GM21515 (cell line): ENCODE measurements at regions not wholly inside any gene's neighbourhood (a gene's known extent, or its start where the extent isn't known, plus 50 kb on each side); places are given as distances from the start of the nearest gene placed in this dataset.
"Not testable (repeated sequence)": the region's sequence is repeated elsewhere in the genome, so short reads cannot be mapped to it uniquely, and the experiment has no call there.

Experiments used
- ATAC-seq: cut with Tn5 transposase; IDR thresholded peaks from one replicate; pipeline ENCODE4 v1.9.1; 2021; ENCODE audit not compliant: unreplicated experiment

DNA sequence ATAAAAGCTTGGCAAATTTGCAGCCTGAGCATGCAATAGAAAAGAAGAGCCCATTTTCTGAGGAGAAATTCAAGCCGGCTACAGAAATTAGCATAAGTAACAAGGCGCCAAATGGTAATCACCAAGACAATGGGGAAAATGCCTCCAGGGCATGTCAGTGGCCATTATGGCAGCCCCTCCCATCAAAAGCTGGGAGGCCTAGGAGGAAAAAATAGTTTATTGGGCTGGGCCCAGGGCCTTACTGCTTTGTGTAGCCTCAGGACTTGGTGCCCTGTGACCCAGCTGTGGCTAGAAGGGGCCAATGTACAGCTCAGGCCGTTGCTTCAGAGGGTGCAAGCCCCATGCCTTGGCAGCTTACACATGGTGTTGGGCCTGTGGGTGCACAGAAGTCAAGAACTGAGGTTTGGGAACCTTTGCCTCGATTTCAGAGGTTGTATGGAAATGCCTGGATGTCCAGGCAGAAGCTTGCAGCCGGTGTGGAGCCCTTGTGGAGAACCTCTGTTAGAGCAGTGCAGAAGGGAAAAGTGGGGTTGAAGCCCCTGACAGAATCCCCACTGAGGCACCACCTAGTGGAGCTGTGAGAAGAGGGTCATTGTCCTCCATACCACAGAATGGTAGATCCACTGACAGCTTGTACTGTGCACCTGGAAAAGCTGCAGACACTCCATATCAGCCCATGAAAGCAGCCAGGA lies 328.5 kb upstream of the MAP3K7 start:
- ATAC-seq = no peak

DNA sequence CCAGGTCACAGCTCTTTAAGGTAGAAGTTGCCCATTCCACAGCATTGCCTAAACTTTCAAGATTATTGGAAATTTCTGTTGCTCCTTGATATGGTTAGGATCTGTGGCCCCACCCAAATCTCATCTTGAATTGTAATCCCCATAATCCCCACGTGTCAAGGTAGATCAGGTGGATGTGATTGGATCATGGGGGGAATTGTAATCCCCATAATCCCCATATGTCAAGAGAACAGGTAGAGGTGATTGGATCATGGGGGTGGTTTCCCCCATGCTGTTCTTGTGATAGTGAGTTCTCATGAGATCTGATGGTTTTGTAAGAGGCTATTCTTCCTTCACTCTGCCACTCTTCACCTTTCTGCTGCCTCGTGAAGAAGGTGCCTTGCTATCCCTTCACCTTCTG lies 327.4 kb upstream of the MAP3K7 start:
- ATAC-seq = no peak

DNA sequence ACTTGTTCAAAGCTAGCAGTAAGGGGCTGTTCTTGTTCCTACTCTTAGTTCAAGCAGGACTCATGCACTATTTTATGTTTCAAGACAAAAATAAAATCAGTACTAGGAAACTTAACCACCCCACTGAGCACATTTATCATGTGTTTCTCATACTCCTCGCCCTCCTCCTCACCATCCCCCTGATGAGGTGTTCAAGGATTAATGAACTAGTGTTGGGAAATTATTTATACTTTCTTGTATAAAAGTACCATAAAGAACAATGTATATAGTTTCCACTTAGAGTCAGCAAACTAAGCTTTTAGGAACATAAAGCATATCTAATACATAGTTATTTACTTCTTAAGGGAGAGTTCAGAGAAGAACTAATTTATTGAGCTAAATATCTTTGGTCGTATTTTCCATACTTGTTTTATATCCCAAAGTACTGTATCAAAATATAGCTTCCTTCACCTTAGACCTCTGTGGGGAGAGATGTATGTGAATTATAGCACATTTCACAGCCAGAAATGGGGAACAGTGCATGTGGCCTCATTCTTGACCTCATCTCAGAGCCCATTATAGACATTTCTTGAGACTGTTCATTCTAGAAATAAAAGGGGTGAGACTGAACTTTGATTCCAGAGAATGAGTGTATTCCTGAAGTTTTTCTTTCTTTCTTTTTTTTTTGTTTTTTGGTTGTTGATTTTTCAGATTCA lies 326.5 kb upstream of the MAP3K7 start:
- no peak for ATAC-seq

DNA sequence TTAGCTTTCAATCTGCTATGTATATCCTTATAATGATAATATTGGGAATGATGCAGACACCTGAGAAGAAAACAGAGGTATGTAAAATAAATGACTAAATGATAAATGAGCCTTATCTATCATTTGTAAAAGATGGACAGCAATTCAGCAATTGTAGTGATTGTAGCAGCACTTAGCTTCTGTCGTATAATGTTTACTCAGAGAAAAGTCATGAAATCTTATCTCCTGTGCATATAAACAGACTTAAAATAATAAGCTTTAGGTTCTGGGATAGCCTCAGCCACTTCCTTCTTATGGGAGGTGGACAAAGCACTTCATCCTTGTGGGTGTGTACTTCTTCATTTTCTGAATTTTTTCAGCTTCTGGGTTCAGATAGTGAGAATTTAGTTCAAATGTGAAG lies 324.8 kb upstream of the MAP3K7 start:
- ATAC-seq = no peak

DNA sequence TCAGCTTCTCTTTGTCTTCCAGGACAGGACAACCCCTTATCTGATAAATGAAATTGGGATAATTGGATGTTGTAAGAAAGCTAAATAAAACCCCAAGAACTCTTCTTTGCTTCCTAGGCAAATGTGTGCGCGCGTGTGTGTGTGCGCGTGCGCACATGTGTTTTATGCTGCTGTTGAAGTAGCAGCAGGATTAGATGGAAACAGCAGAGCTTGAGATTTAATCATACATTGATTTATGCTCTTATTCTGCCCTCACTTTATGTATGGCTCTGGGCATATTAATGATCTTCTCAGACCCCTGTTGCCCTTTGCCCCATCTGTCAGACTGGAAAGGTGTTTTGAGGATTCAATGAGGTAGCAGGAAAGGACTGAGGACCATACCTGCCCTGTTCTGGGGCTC lies 324.0 kb upstream of the MAP3K7 start:
- ATAC-seq = no peak

DNA sequence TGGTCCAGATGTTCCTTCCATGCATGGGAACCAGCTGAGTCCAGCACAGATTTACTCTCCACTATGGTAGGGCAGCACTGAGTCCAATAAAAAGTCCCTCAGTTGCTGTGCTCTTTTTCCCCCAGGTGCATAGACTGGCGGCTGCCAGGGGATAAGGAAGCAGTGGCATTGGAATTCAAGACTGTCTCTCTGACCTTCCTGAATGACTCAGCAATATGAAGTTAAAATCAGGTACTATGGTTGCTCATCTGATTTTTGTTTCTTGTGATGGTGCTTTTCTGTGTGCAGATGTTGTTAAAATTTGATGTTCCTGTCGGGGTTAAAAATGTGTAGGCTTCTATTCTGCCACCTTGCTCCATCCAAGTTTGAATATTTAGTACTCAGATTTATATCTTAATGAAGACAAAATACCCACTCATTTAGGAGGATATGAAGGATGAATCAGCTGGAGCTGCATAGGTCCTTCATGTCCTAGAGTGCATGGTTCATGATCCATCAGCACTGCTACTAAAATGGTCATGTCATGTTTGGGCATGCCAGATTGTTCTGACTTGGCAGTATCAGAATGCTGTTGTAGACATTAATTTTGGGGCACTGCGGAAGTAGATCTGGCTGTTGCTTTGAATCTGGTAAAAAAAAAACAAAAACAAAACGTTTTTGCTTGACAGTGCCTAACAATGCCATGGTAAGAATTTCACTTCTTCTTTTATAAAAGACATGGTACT lies 321.2 kb upstream of the MAP3K7 start:
- ATAC-seq = no peak

DNA sequence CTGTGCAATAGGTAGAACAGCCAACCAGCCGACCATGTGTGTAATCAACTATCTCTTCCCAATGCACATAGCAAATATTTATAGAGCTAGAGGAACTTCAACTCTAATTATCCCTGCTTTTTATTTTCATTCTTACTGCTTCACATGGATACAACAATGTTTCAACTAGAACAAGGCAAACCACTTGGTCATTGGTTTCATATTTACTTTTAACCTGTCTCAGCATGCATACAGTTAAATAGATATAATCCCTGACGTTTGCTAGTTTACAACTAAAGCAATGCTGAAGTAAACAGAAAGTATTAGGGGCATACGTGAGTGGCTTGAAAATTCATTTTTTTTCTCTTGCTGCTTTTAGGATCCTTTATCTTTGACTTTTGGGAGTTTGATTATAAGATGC lies 318.5 kb upstream of the MAP3K7 start:
- ATAC-seq = no peak

DNA sequence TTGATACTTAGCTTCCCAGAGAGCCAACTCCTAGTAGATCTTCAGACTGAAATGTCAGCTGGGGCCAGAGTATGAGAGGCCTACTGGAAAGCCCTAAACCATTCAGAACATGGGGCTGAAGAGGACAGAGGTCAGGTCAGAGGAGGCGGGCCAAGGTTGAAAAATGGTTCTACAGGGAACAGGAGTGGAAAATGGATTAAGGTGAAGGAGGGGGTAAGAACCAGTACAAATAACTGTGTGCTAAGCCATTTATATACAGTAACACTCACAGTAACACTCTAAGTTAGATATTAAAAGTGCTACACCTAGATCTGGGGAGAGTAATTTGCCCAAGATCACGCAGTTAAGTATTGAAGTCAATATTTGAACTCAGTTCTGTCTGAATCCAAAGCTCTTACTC lies 313.2 kb upstream of the MAP3K7 start:
- ATAC-seq = no peak

GRCh38 chr6:90898763-90899162 lies 311.9 kb upstream of the MAP3K7 start:
- ATAC-seq = no peak

- ATAC-seq = no peak
Observed at GRCh38 chr6:90896075-90896547, 309.2 kb upstream of the MAP3K7 start.

GRCh38 chr6:90895299-90896074 lies 308.6 kb upstream of the MAP3K7 start:
- no peak for ATAC-seq

GRCh38 chr6:90894285-90895130 lies 307.6 kb upstream of the MAP3K7 start:
- ATAC-seq = no peak

DNA sequence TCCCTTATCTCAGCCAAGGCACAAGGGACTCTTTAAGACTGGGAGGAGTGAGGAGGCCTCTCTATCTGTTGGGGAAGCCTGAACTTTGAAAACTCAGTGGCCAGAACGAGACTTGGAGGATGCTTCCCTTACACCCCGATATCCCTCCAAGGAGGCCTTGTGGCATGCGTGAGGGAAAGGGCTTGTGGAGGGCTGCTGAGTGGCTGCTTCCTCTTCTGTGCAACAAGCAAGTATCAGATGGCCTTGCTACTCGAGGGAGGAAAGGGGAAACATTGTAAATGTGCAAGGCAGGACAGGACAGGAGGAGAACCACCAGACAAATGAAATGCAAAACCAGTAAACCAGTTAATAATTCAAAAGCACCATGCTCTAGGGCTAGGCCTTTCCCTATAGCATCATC lies 306.5 kb upstream of the MAP3K7 start:
- no peak for ATAC-seq

DNA sequence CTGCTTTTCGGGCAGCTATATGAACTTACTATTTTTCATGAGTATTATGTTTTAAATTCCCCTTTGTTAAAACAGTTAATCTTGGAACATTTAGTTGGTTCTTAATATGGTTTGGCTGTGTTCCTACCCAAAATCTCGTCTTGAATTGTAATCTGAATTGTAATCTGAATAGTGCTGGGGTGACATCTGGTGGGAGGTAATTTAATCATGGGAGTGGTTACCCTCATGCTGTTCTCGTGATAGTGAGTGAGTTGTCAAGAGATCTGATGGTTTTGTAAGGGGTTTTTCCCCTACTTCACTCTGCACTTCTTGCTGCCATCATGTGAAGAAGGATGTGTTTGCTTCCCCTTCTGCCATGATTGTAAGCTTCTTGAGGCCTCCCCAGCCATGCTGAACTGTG lies 305.4 kb upstream of the MAP3K7 start:
- ATAC-seq = no peak

- no peak for ATAC-seq
Observed at GRCh38 chr6:90891355-90891754, 304.5 kb upstream of the MAP3K7 start.

DNA sequence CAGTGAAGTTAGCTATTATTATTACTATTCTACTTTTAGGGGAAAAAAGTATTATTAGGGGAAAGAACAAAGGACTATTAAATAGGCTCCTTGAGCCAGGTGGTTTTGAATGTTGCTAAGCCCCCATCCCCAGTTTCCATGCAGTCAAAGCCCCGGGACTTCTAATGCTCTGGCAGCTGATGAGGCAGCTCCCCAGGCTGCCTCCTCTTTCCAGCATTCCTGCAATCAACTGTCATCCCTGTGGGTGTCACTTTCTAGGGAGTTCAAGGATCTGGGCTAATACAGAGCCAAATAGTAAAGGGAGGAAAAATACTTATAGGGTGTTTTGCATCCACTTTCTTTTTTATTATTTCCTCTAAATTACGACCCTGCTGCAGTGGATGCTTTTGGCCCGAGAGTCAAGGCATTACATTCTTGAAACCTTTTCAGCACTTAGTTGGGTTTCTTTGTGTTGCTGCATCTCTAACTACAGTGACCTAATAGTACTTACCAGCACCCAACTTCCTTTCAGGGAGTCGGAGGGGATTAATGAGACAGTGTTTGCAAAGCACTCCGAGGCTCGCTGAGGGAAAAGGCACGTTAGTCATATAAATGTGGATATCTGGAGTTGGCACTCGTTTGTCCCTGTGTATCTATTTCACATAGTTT lies 303.9 kb upstream of the MAP3K7 start:
- ATAC-seq = no peak

- no peak for ATAC-seq
Observed at GRCh38 chr6:90887764-90888163, 300.9 kb upstream of the MAP3K7 start.

DNA sequence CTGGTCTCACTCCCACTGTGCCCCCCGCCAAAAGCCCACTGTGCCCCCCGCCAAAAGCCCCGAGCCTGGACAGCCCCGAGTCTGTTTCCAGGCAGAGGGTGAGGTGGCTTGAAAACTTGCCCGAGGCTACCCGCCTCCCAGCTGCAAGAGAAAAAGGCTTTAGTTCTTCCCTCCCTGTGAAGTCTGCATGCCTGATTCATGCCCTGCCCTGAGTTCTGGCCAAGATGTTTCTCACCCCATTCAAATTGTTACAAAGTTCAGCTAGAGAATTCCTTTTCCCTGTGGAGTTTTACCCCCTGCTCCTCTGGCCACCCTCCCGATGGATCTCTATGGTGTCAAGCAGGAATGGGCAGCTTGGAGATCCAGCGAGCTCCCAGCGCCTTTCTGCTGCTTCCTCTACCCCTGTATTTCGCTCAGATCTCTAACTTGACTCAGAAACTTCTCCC lies 298.8 kb upstream of the MAP3K7 start:
- ATAC-seq = no peak

DNA sequence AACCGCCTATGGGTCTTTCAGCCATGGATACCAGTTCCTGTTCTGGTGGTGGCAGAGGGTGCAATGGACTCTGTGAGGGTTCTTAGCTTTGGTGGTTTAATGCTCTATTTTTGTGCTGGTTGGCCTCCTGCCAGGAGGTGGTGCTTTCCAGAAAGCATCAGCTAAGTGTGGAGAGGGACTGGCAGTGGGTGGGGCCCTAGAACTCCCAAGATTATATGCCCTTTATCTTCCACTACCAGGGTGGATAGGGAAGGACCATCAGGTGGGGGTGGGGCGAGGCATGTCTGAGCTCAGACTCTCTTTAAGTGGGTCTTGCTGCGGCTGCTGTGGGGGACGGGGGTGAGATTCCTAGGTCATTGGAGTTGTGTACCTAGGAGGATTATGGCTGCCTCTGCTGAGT lies 298.3 kb upstream of the MAP3K7 start:
- not testable (repeated sequence) for ATAC-seq

- no peak for ATAC-seq
Observed at GRCh38 chr6:90877616-90878015, 290.7 kb upstream of the MAP3K7 start.
